Esophagus squamous epithelium (tissue), 5 donors: ENCODE measurements at regions not wholly inside any gene's neighbourhood (a gene's known extent, or its start where the extent isn't known, plus 50 kb on each side); places are given as distances from the start of the nearest gene placed in this dataset.

Experiments
- DNase-seq: peaks from one replicate; lab custom pipeline; 2025; lab: John Stamatoyannopoulos, UW
- H3K27ac ChIP-seq, 4 donors: fragments of 200-600 bp; sonication (generic); one replicate each; pipeline ENCODE4 v1.5.1; 2016 to 2019; ENCODE audit warnings: mild to moderate bottlenecking in 1 of 4
- H3K27me3 ChIP-seq, 4 donors: fragments of 200-600 bp; sonication (generic); 1 replicate in 3 of 4; 2 replicates in 1 of 4; pipeline versions ENCODE4 v1.5.1 to v1.6.0; 2017 to 2021; ENCODE audit warnings: antibody characterized with exemption in 1 of 4
- H3K36me3 ChIP-seq, 3 donors: fragments of 200-600 bp; sonication (generic); one replicate each; pipeline ENCODE4 v1.5.1; 2016 to 2019
- H3K4me1 ChIP-seq, 3 donors: fragments of 200-600 bp; sonication (generic); one replicate each; pipeline ENCODE4 v1.5.1; 2017 to 2019
- H3K4me3 ChIP-seq, 4 donors: fragments of 200-600 bp; sonication (generic); 1 replicate in 3 of 4; 2 replicates in 1 of 4; pipeline ENCODE4 v1.5.1; 2016 to 2019; ENCODE audit warnings: mild to moderate bottlenecking in 2 of 4, moderate library complexity in 1 of 4
- H3K9me3 ChIP-seq, 3 donors: fragments of 200-600 bp; sonication (generic); one replicate each; pipeline ENCODE4 v1.5.1; 2016 to 2019
- POLR2A ChIP-seq, 4 donors: fragments of 450-650 bp; IDR thresholded peaks; one replicate each; pipeline ENCODE4 v1.6.1; 2017; ENCODE audit warnings: antibody characterized with exemption in 4 of 4, mild to moderate bottlenecking in 4 of 4, moderate library complexity in 3 of 4
- WGBS, 2 donors: methylation state at CpG; one replicate each; pipeline ENCODE4 v1.1.5; 2018; 5-methylcytosine and 5-hydroxymethylcytosine counted together
- intact Hi-C: fragments of 100-400 bp; cut with DNase I; formaldehyde crosslinking; loops from one replicate; pipeline ENCODE4 v1.15.0; 2022
- TF ChIP-seq, protein P1 (sequence below), 6 experiments: fragments of 450-650 bp in 4 of 6; fragments of 200-600 bp in 2 of 6; sonication (generic) in 2 of 6; IDR thresholded peaks; one replicate each; pipeline ENCODE4 v1.5.1; 2016 to 2019; ENCODE audit warnings: antibody characterized with exemption in 6 of 6, mild to moderate bottlenecking in 4 of 6, moderate library complexity in 4 of 6
- donor health status: DM: yes; HTN: yes; CAD: no.

DNA sequence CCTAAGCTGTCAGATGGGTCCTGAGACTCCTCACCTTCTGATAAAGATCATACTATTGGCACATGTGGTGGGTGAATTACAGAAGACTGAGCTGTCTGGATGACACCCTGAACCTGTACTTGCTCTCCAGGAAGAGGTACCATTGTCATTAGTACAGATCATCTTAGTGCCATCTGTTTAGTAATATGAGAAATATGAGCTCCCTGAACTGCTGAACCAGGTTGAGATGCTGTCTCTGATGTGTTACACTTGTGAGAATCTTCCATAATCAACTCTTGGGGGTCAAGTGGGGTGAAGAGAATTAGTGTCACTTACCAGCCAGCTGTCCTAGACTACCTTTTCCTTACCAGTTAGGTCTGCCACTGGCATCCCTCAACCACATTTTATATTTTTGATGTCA, 531.0 kb downstream of the EPHA7 start:
- H3K4me1 ChIP-seq = no peaks in the 10 kb centered on the region
- no peak for TF ChIP-seq POLR2A (IDR thresholded peaks at IDR 0.05)
- TF ChIP-seq, protein P1, sequence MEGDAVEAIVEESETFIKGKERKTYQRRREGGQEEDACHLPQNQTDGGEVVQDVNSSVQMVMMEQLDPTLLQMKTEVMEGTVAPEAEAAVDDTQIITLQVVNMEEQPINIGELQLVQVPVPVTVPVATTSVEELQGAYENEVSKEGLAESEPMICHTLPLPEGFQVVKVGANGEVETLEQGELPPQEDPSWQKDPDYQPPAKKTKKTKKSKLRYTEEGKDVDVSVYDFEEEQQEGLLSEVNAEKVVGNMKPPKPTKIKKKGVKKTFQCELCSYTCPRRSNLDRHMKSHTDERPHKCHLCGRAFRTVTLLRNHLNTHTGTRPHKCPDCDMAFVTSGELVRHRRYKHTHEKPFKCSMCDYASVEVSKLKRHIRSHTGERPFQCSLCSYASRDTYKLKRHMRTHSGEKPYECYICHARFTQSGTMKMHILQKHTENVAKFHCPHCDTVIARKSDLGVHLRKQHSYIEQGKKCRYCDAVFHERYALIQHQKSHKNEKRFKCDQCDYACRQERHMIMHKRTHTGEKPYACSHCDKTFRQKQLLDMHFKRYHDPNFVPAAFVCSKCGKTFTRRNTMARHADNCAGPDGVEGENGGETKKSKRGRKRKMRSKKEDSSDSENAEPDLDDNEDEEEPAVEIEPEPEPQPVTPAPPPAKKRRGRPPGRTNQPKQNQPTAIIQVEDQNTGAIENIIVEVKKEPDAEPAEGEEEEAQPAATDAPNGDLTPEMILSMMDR (IDR thresholded peaks at IDR 0.05) = no peak
- H3K27ac ChIP-seq = no peak overlapping the region
- no peak for DNase-seq
- H3K27me3 ChIP-seq = no peaks in the 10 kb centered on the region
- H3K36me3 ChIP-seq = no peaks in the 10 kb centered on the region
- peaks cover 0 to 13% (median 6%) of the 10 kb centered on the region in 3 donors for H3K9me3 ChIP-seq
- no peak overlapping the region for H3K4me3 ChIP-seq
- intact Hi-C loops = no loop called here

DNA sequence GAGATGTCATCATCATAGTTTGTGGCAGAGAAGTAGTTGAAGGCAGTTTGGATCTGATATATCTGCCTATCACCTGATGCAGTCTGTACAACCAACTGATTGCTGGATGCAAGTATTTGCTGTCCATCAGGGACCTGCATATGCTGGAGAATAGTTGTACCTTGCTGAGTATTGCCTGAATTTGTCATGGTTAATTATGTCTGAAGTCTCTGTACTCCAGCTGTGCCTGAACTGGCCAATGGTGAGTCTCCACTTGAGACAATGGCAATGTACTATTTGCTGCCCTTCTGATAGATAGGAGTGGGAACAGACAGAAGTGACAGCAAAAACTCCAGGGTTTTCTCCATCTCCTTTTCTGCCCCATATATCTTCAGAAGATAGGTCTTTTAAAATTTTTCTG, 531.5 kb downstream of the EPHA7 start:
- TF ChIP-seq, protein P1 (IDR thresholded peaks at IDR 0.05) = no peak
- TF ChIP-seq POLR2A (IDR thresholded peaks at IDR 0.05) = no peak
- no peaks in the 10 kb centered on the region for H3K27me3 ChIP-seq
- DNase-seq = no peak
- intact Hi-C loops = no loop called here
- peaks cover 0 to 13% (median 6%) of the 10 kb centered on the region in 3 donors for H3K9me3 ChIP-seq
- H3K4me3 ChIP-seq = no peak overlapping the region
- H3K4me1 ChIP-seq = no peaks in the 10 kb centered on the region
- H3K36me3 ChIP-seq = no peaks in the 10 kb centered on the region
- H3K27ac ChIP-seq = no peak overlapping the region

- intact Hi-C loops = no loop called here
- no peaks in the 10 kb centered on the region for H3K36me3 ChIP-seq
These were observed 539.8 kb downstream of the EPHA7 start for GRCh38 chr6:92879526-92879925.

DNA sequence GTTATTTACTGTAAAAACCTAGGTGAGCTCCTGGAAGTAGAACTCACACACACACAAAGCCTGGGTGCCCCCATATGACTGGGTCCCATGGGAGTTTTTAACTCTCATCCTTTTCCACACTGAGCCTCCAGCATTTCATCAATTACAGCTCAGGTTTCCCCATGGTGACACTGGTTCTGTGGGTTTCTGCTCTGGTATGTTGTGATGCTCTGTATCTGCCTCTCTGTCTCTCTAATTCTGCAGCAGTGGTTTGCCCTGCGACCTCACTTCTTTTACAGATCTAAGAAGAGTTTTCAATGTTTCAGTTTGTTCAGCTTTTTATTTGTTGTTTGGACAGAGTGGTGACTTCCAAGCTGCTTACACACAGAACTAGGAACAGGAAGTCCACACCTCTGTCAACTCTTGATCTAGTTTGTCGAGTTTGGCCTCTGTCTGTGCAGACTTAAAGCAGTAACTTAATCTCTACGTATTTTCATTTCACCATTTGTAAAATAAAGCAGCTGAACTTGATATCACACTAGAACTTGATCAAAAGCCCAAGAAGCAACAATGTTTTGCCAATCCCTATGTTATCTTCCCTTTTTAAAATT, 554.3 kb downstream of the EPHA7 start:
- DNase-seq = no peak
- TF ChIP-seq POLR2A (IDR thresholded peaks at IDR 0.05) = no peak
- intact Hi-C loops = no loop called here
- peaks cover 0 to 5% (median 0%) of the 10 kb centered on the region in 3 donors for H3K9me3 ChIP-seq
- no peak overlapping the region for H3K27ac ChIP-seq
- H3K4me1 ChIP-seq = no peaks in the 10 kb centered on the region
- no peaks in the 10 kb centered on the region for H3K36me3 ChIP-seq
- H3K27me3 ChIP-seq = no peaks in the 10 kb centered on the region
- WGBS, 2 donors = 35 to 39% methylated on average over 3 of the region's 3 CpGs
- no peak overlapping the region for H3K4me3 ChIP-seq

More at GRCh38 chr6:92879526-92879925, 539.8 kb downstream of the EPHA7 start:
- Histone ChIP-seq H3K27me3 (no peaks in the 10 kb centered on the region), H3K4me1 (no peaks in the 10 kb centered on the region), H3K27ac (no peak overlapping the region), H3K4me3 (no peak overlapping the region), H3K9me3 (peaks cover 0 to 16% (median 7%) of the 10 kb centered on the region in 3 donors)
- no peak for DNase-seq
- TF ChIP-seq, protein P1 (IDR thresholded peaks at IDR 0.05) = no peak
- TF ChIP-seq POLR2A (IDR thresholded peaks at IDR 0.05) = no peak
- 79 to 87% methylated on average over 5 to 6 of the region's 8 CpGs for WGBS, 2 donors

DNA sequence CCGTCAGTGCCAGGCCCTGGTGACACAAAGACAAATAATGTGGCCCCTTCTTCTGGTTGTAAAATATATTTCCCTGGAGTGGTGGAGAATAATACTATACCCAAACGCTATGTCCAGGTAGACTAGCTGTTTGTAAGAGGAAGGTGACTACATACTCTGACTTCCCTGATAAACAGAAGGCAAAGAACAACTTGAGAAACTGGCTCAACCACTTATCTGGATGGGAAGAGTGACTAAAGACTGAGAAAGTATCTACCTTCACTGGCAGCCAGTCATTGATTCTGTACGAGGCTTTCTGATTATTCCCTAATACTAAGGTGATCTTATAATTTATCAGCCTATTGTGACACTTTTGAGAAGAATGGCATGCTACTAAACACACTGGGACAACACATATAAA, 569.7 kb downstream of the EPHA7 start:
- Histone ChIP-seq H3K4me1 (no peaks in the 10 kb centered on the region), H3K36me3 (no peaks in the 10 kb centered on the region), H3K27ac (no peak overlapping the region), H3K9me3 (no peaks in the 10 kb centered on the region), H3K27me3 (no peaks in the 10 kb centered on the region), H3K4me3 (no peak overlapping the region)
- intact Hi-C loops = no loop called here
- no peak for TF ChIP-seq POLR2A (IDR thresholded peaks at IDR 0.05)
- TF ChIP-seq, protein P1 (IDR thresholded peaks at IDR 0.05) = no peak
- no peak for DNase-seq
- WGBS, 2 donors = 56 to 61% methylated on average over 3 of the region's 3 CpGs

DNA sequence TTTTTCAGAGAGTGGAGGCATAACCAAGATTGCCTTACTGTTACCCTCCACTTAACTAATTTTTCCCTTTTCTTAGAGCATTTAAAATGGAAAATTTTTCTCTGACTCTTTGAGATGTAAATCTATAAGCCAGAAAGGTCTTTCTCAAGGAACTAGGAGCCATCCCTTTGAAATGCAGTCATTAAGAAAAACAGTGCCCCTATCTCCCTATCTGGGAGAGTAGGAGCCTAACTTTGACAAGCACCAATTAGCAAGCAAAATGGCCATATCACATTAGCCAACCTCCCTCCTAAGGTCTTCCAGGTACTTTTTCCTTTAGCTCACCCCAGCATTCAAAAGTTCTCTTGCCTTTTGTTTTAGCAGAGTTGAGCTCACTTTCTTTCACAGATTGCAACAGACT, 570.5 kb downstream of the EPHA7 start:
- H3K4me3 ChIP-seq = no peak overlapping the region
- no peaks in the 10 kb centered on the region for H3K9me3 ChIP-seq
- H3K27me3 ChIP-seq = no peaks in the 10 kb centered on the region
- no peaks in the 10 kb centered on the region for H3K36me3 ChIP-seq
- no peak for DNase-seq
- H3K27ac ChIP-seq = no peak overlapping the region
- H3K4me1 ChIP-seq = no peaks in the 10 kb centered on the region
- intact Hi-C loops = no loop called here
- TF ChIP-seq, protein P1 (IDR thresholded peaks at IDR 0.05) = no peak
- TF ChIP-seq POLR2A (IDR thresholded peaks at IDR 0.05) = no peak
